Ishikawa (cell line): ENCODE measurements at regions not wholly inside any gene's neighbourhood (a gene's known extent, or its start where the extent isn't known, plus 50 kb on each side); places are given as distances from the start of the nearest gene placed in this dataset.

ENCODE experiments used
- CREB1 ChIP-seq: IDR thresholded peaks from 2 replicates; pipeline ENCODE4 v1.6.1; 2012; ENCODE audit warnings: low read depth
- RAD21 ChIP-seq: IDR thresholded peaks from 2 replicates; pipeline ENCODE4 v1.6.1; 2012; ENCODE audit warnings: low read depth
- TAF1 ChIP-seq: IDR thresholded peaks from 2 replicates; pipeline ENCODE4 v1.6.1; 2012; ENCODE audit warnings: low read depth, mild to moderate bottlenecking
- YY1 ChIP-seq: IDR thresholded peaks from 2 replicates; pipeline ENCODE4 v1.6.1; 2012; ENCODE audit warnings: low read depth
- ZBTB7A ChIP-seq: IDR thresholded peaks from 2 replicates; pipeline ENCODE4 v1.6.1; 2012; ENCODE audit warnings: low read depth

- TF ChIP-seq ZBTB7A = no peak
- TF ChIP-seq YY1 = no peak
- TF ChIP-seq RAD21 = no peak
- no peak for TF ChIP-seq TAF1
- TF ChIP-seq CREB1 = no peak
Observed at GRCh38 chr2:134086594-134087219, 167.2 kb upstream of the MGAT5 start.
